H1 (cell line): ENCODE measurements at regions not wholly inside any gene's neighbourhood (a gene's known extent, or its start where the extent isn't known, plus 50 kb on each side); places are given as distances from the start of the nearest gene placed in this dataset.

Experiments
- CTCF ChIA-PET: fragments of 300-600 bp; sonication (Branson Sonifier 250); formaldehyde crosslinking; loops from one replicate; lab custom pipeline; 2021; ENCODE audit not compliant: partially characterized antibody; lab: Charles Lee
- POLR2A ChIA-PET: fragments of 300-600 bp; sonication (Branson Sonifier 250); formaldehyde crosslinking; loops from one replicate; lab custom pipeline; 2021; ENCODE audit warnings: inconsistent platforms; ENCODE audit not compliant: partially characterized antibody; lab: Charles Lee
- DNase-seq, 2 experiments: peaks; one replicate each; pipeline versions ENCODE4 v3.0.0 to v3.0.0-alpha.2; 2010 to 2022; ENCODE audit warnings: low spot score in 2 of 2, low read depth in 1 of 2, mixed read lengths in 1 of 2
- FAIRE-seq: peaks from 2 replicates; lab custom pipeline; 2011; peaks lifted over from hg19 to GRCh38; lab: Jason Lieb, UNC
- H2AFZ ChIP-seq: 2 replicates; pipeline ENCODE4 v1.8.1; 2012; ENCODE audit warnings: low read length, inconsistent platforms
- H2AK5ac ChIP-seq: 2 replicates; pipeline ENCODE4 v1.6.1; 2013; ENCODE audit warnings: low read depth, low read length
- H2BK120ac ChIP-seq: replicated peaks from 2 replicates; pipeline ENCODE3; 2013; ENCODE audit warnings: low read depth, low read length, inconsistent platforms
- H2BK12ac ChIP-seq: 2 replicates; pipeline ENCODE4 v1.6.1; 2013; ENCODE audit warnings: low read depth, low read length
- H2BK15ac ChIP-seq: 2 replicates; pipeline ENCODE4 v1.6.1; 2013; ENCODE audit warnings: low read length
- H2BK20ac ChIP-seq: 2 replicates; pipeline ENCODE4 v1.6.1; 2013; ENCODE audit warnings: low read length
- H2BK5ac ChIP-seq: 2 replicates; pipeline ENCODE4 v1.6.1; 2013; ENCODE audit warnings: low read depth, low read length
- H3K14ac ChIP-seq: 2 replicates; pipeline ENCODE4 v1.6.1; 2013; ENCODE audit warnings: inconsistent platforms; ENCODE audit not compliant: insufficient read length
- H3K18ac ChIP-seq: 2 replicates; pipeline ENCODE4 v1.6.1; 2013; ENCODE audit warnings: low read length; ENCODE audit errors: extremely low read depth
- H3K23ac ChIP-seq: 2 replicates; pipeline ENCODE4 v1.6.1; 2013; ENCODE audit warnings: inconsistent platforms; ENCODE audit not compliant: insufficient read length
- H3K23me2 ChIP-seq: 2 replicates; pipeline ENCODE4 v1.6.1; 2013; ENCODE audit warnings: low read depth, low read length
- H3K27ac ChIP-seq: 2 replicates; pipeline ENCODE4 v1.6.1; 2011; ENCODE audit warnings: low read depth, low read length, inconsistent platforms
- H3K27me3 ChIP-seq, 4 experiments: replicated peaks in 1 of 4; 1 replicate in 1 of 4; 2 replicates in 3 of 4; pipeline versions ENCODE4 v1.6.1 to v1.8.1; 2011 to 2013; ENCODE audit warnings: low read length in 3 of 4, mild to moderate bottlenecking in 3 of 4, inconsistent platforms in 2 of 4, mixed read lengths in 2 of 4, moderate library complexity in 1 of 4; ENCODE audit not compliant: control insufficient read depth in 3 of 4, insufficient read depth in 3 of 4; ENCODE audit errors: extremely low read depth in 1 of 4
- H3K36me3 ChIP-seq, 4 experiments: 2 replicates each; pipeline versions ENCODE4 v1.6.1 to v1.8.1; 2011 to 2013; ENCODE audit warnings: mild to moderate bottlenecking in 4 of 4, low read length in 3 of 4, moderate library complexity in 2 of 4, control low read depth in 1 of 4, inconsistent platforms in 1 of 4; ENCODE audit not compliant: insufficient read depth in 4 of 4, control insufficient read depth in 2 of 4
- H3K4ac ChIP-seq: replicated peaks from 2 replicates; pipeline ENCODE3; 2013; ENCODE audit warnings: low read length, low read depth, mixed read lengths, inconsistent platforms; ENCODE audit not compliant: insufficient read length
- H3K4me1 ChIP-seq, 4 experiments: replicated peaks in 1 of 4; 1 replicate in 1 of 4; 2 replicates in 3 of 4; pipeline versions ENCODE4 v1.6.1 to v1.8.1; 2011 to 2013; ENCODE audit warnings: low read length in 3 of 4, inconsistent platforms in 2 of 4, mixed read lengths in 1 of 4; ENCODE audit not compliant: insufficient read depth in 4 of 4, control insufficient read depth in 3 of 4
- H3K4me2 ChIP-seq, 2 experiments: 2 replicates each; pipeline versions ENCODE4 v1.6.1 to v1.8.1; 2011 to 2013; ENCODE audit warnings: low read depth in 2 of 2, low read length in 2 of 2, control low read depth in 1 of 2, inconsistent platforms in 1 of 2, mild to moderate bottlenecking in 1 of 2; ENCODE audit not compliant: insufficient read depth in 1 of 2
- H3K4me3 ChIP-seq, 4 experiments: fragments of 200-600, 300-600 bp in 1 of 4; sonication (generic), shearing (Covaris generic), sonication (Bioruptor Twin) in 1 of 4; 2 replicates each; pipeline versions ENCODE4 v1.5.1 to v1.8.1; 2011 to 2016; ENCODE audit warnings: low read length in 4 of 4, low read depth in 3 of 4, control low read depth in 2 of 4, inconsistent platforms in 2 of 4, mild to moderate bottlenecking in 2 of 4, mixed read lengths in 1 of 4, moderate library complexity in 1 of 4; ENCODE audit not compliant: insufficient read depth in 2 of 4; ENCODE audit errors: extremely low read depth in 1 of 4
- H3K56ac ChIP-seq: replicated peaks from 2 replicates; pipeline ENCODE3; 2013; ENCODE audit warnings: low read depth, mild to moderate bottlenecking, mixed read lengths, low read length, inconsistent platforms; ENCODE audit not compliant: insufficient read length
- H3K79me1 ChIP-seq: 2 replicates; pipeline ENCODE4 v1.6.1; 2013; ENCODE audit warnings: low read depth, low read length, control low read depth
- H3K79me2 ChIP-seq, 2 experiments: 2 replicates each; pipeline versions ENCODE4 v1.6.1 to v1.8.1; 2012 to 2013; ENCODE audit warnings: low read length in 2 of 2, mild to moderate bottlenecking in 2 of 2, inconsistent platforms in 1 of 2; ENCODE audit not compliant: insufficient read depth in 2 of 2, control insufficient read depth in 1 of 2
- H3K9ac ChIP-seq, 4 experiments: replicated peaks in 1 of 4; 1 replicate in 1 of 4; 2 replicates in 3 of 4; pipeline versions ENCODE4 v1.6.1 to v1.8.1; 2011 to 2013; ENCODE audit warnings: low read depth in 3 of 4, low read length in 3 of 4, control low read depth in 2 of 4, mild to moderate bottlenecking in 2 of 4, moderate library complexity in 2 of 4, inconsistent platforms in 1 of 4; ENCODE audit errors: extremely low read depth in 1 of 4
- H3K9me3 ChIP-seq, 2 experiments: 2 replicates each; pipeline versions ENCODE4 v1.6.1 to v1.8.1; 2012 to 2013; ENCODE audit warnings: mild to moderate bottlenecking in 2 of 2, moderate library complexity in 2 of 2, control low read depth in 1 of 2, inconsistent platforms in 1 of 2, low read depth in 1 of 2, low read length in 1 of 2, mixed read lengths in 1 of 2; ENCODE audit not compliant: insufficient read depth in 2 of 2
- H4K20me1 ChIP-seq, 2 experiments: replicated peaks in 1 of 2; 2 replicates each; pipeline versions ENCODE3 to v1.8.1; 2011 to 2013; ENCODE audit warnings: inconsistent platforms in 2 of 2, low read length in 2 of 2, mild to moderate bottlenecking in 1 of 2; ENCODE audit not compliant: insufficient read depth in 2 of 2, control insufficient read depth in 1 of 2
- H4K5ac ChIP-seq: 2 replicates; pipeline ENCODE4 v1.6.1; 2013; ENCODE audit warnings: low read length, low read depth, mixed read lengths, inconsistent platforms; ENCODE audit not compliant: insufficient read length
- H4K8ac ChIP-seq: 2 replicates; pipeline ENCODE4 v1.8.0; 2013; ENCODE audit warnings: mild to moderate bottlenecking, moderate library complexity, low read length, inconsistent platforms; ENCODE audit not compliant: insufficient read depth; ENCODE audit errors: extremely low read depth
- H4K91ac ChIP-seq: replicated peaks from 2 replicates; pipeline ENCODE3; 2013; ENCODE audit warnings: low read length, mixed read lengths, inconsistent platforms; ENCODE audit not compliant: insufficient read length
- BRCA1 ChIP-seq: IDR thresholded peaks from 2 replicates; pipeline ENCODE4 v1.6.1; 2012; ENCODE audit warnings: low read depth, low read length, improper control_type of control experiment
- CBX5 ChIP-seq: fragments of 300-800, 300-1000 bp; sonication (generic); IDR thresholded peaks from 2 replicates; pipeline ENCODE4 v1.7.1; 2016; ENCODE audit warnings: antibody characterized with exemption, low read length, low read depth
- FOSL1 ChIP-seq: IDR thresholded peaks from 2 replicates; pipeline ENCODE4 v1.6.1; 2011; ENCODE audit warnings: mild to moderate bottlenecking, low read depth, low read length, moderate library complexity; ENCODE audit not compliant: insufficient read depth
- GABPA ChIP-seq: IDR thresholded peaks from 2 replicates; pipeline ENCODE4 v1.6.1; 2011; ENCODE audit warnings: mild to moderate bottlenecking, low read length, moderate library complexity, borderline replicate concordance; ENCODE audit not compliant: insufficient read depth
- POLR2A ChIP-seq, 2 experiments: IDR thresholded peaks; 1 replicate in 1 of 2; 2 replicates in 1 of 2; pipeline ENCODE4 v1.6.1; 2011; ENCODE audit warnings: low read depth in 2 of 2, low read length in 2 of 2, mild to moderate bottlenecking in 2 of 2; ENCODE audit errors: control extremely low read depth in 1 of 2
- POU5F1 ChIP-seq: IDR thresholded peaks from 2 replicates; pipeline ENCODE4 v1.6.1; 2011; ENCODE audit warnings: low read depth, mild to moderate bottlenecking, low read length, moderate library complexity
- SRF ChIP-seq: IDR thresholded peaks from 2 replicates; pipeline ENCODE4 v1.6.1; 2011; ENCODE audit warnings: mild to moderate bottlenecking, low read depth, low read length, moderate library complexity
- SUZ12 ChIP-seq: fragments of 200-600 bp; sonication (generic); IDR thresholded peaks from 2 replicates; pipeline ENCODE4 v1.6.1; 2012; ENCODE audit warnings: mild to moderate bottlenecking, inconsistent platforms, low read length, moderate library complexity, mixed read lengths

GRCh38 chr11:90321018-90321417 lies 98.2 kb upstream of the CHORDC1 start:
- CTCF ChIA-PET = no interaction called here
- Histone ChIP-seq H2BK15ac (no peak overlapping the region), H2AFZ (no peak overlapping the region), H3K23ac (no peak overlapping the region), H3K9me3 (peaks cover 0 to 6% of the 10 kb centered on the region in 2 experiments; a peak in 2 of 4 replicates), H3K27ac (no peak overlapping the region), H2BK120ac (no peak overlapping the region), H3K14ac (no peak overlapping the region), H2BK12ac (no peak overlapping the region), H3K4me3 (no peak overlapping the region), H4K5ac (no peak overlapping the region), H3K23me2 (no peaks in the 10 kb centered on the region), H4K8ac (no peak overlapping the region), H3K4ac (no peak overlapping the region), H2BK20ac (no peak overlapping the region), H3K79me1 (no peaks in the 10 kb centered on the region), H3K56ac (no peak overlapping the region), H3K18ac (no peak overlapping the region), H4K91ac (no peak overlapping the region), H2AK5ac (no peak overlapping the region), H3K27me3 (no peaks in the 10 kb centered on the region), H4K20me1 (no peaks in the 10 kb centered on the region), H3K79me2 (no peaks in the 10 kb centered on the region), H2BK5ac (no peak overlapping the region), H3K4me1 (no peaks in the 10 kb centered on the region), H3K9ac (no peak overlapping the region), H3K4me2 (no peak overlapping the region), H3K36me3 (no peaks in the 10 kb centered on the region)
- FAIRE-seq = no peak
- TF ChIP-seq FOSL1 (no peak), BRCA1 (no peak), GABPA (no peak), POLR2A (IDR thresholded peaks at IDR 0.05; ENCODE audit: control extremely low read depth in 1 of 2, low read depth in 2 of 2, low read length in 2 of 2) (no peak), POU5F1 (no peak), SRF (no peak), CBX5 (no peak), SUZ12 (no peak)
- DNase-seq = no peak
- POLR2A ChIA-PET = no interaction called here
